Peyer's patch (tissue), 4 donors: ENCODE measurements at regions not wholly inside any gene's neighbourhood (a gene's known extent, or its start where the extent isn't known, plus 50 kb on each side); places are given as distances from the start of the nearest gene placed in this dataset.
"Not testable (repeated sequence)": the region's sequence is repeated elsewhere in the genome, so short reads cannot be mapped to it uniquely, and the experiment has no call there.

Experiments
- DNase-seq, 3 donors: peaks; one replicate each; pipeline ENCODE4 v3.0.0-alpha.2; 2017 to 2019
- H3K27ac ChIP-seq, 4 donors: fragments of 200-600 bp; sonication (generic); one replicate each; pipeline ENCODE4 v1.5.1; 2016 to 2019
- H3K27me3 ChIP-seq, 2 donors: fragments of 200-600 bp; sonication (generic); one replicate each; pipeline ENCODE4 v1.5.1; 2019
- H3K36me3 ChIP-seq, 3 donors: fragments of 200-600 bp; sonication (generic); one replicate each; pipeline ENCODE4 v1.5.1; 2016 to 2019
- H3K4me1 ChIP-seq, 4 donors: fragments of 200-600 bp; sonication (generic); one replicate each; pipeline ENCODE4 v1.5.1; 2016 to 2019
- H3K4me3 ChIP-seq, 4 donors: fragments of 200-600 bp; sonication (generic); 1 replicate in 3 of 4; 2 replicates in 1 of 4; pipeline ENCODE4 v1.5.1; 2016 to 2019; ENCODE audit warnings: mild to moderate bottlenecking in 1 of 4
- H3K9me3 ChIP-seq, 4 donors: fragments of 200-600 bp; sonication (generic); one replicate each; pipeline ENCODE4 v1.5.1; 2016 to 2019; ENCODE audit warnings: mild to moderate bottlenecking in 1 of 4
- CTCF ChIP-seq, 6 experiments: fragments of 450-650 bp in 4 of 6; fragments of 200-600 bp in 2 of 6; sonication (generic) in 1 of 6; IDR thresholded peaks; one replicate each; pipeline ENCODE4 v1.5.1; 2017 to 2019; ENCODE audit warnings: antibody characterized with exemption in 6 of 6, mild to moderate bottlenecking in 3 of 6, moderate library complexity in 1 of 6
- POLR2A ChIP-seq, 2 donors: fragments of 450-650 bp; IDR thresholded peaks; one replicate each; pipeline ENCODE4 v1.5.1; 2017; ENCODE audit warnings: antibody characterized with exemption in 2 of 2, mild to moderate bottlenecking in 2 of 2, moderate library complexity in 2 of 2

DNA sequence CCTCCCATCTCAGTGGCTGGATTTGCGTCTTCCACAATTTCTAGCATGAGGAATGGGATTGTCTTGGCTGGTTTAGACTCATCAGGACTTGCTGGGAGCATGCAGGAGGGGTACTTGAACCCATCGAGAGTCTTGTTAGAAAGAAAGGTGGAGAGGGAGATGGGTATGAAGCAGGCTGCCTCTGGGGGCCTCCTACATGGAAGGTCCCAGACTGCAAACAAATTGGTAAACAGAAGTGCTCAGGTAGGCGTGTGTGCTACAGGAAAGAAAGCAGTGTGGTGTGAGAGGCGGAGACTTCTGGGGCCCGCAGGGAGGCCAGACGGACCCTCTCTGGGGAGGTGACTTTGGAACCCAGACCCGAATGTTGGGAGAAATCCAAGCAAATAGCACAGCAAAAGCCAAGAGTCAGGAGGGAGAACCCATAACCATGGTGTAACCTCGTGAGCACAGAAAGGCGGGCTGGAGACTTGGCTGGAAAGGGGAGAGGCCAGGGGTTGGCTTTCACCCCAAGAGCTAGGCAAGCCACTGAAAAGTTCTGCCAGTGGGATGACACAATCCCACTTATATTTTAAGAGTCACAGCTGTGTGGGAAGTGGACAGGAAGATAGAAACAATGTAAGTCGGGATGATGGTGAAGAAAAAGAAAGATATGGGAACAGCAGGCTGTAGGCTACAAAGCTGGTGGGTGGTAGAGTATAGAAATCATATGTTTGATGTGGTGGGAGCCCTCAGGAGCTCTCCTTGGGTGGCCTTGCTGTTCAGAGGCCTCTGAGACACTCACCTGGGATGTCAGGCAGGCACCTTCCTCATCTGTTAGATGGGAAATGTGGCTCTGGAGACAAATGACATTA, 130.1 kb upstream of the PRR20G start:
- Histone ChIP-seq H3K36me3 (no peaks in the 10 kb centered on the region), H3K4me3 (no peak overlapping the region), H3K4me1 (no peaks in the 10 kb centered on the region), H3K27me3 (peaks cover 0 to 3% of the 10 kb centered on the region in 2 donors), H3K27ac (no peak overlapping the region), H3K9me3 (no peaks in the 10 kb centered on the region)
- DNase-seq = no peak
- TF ChIP-seq POLR2A (IDR thresholded peaks at IDR 0.05) = no peak
- no peak for TF ChIP-seq CTCF (IDR thresholded peaks at IDR 0.05)

DNA sequence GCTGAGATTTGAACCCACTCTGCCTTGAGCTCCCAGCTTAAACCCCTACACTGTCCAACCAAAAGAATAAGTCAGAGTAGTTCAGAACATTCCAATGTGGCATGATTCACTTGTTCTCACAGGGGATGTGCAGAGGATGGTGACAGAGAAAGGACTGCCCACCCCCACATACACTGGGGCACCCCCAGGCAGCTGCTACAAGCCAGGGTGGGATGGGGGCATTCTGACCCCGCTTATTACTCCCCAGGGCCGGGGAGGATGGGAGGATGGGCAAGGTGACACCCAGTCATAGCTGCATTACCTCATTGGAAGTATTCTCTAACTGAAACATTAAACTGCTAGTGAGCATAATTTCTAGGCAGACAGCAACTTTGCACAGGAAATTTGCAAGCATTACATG, 126.0 kb upstream of the PRR20G start:
- Histone ChIP-seq H3K9me3 (no peaks in the 10 kb centered on the region), H3K4me3 (no peak overlapping the region), H3K4me1 (no peaks in the 10 kb centered on the region), H3K36me3 (no peaks in the 10 kb centered on the region), H3K27ac (no peak overlapping the region), H3K27me3 (no peaks in the 10 kb centered on the region)
- no peak for TF ChIP-seq CTCF (IDR thresholded peaks at IDR 0.05)
- TF ChIP-seq POLR2A (IDR thresholded peaks at IDR 0.05) = no peak
- DNase-seq = no peak

DNA sequence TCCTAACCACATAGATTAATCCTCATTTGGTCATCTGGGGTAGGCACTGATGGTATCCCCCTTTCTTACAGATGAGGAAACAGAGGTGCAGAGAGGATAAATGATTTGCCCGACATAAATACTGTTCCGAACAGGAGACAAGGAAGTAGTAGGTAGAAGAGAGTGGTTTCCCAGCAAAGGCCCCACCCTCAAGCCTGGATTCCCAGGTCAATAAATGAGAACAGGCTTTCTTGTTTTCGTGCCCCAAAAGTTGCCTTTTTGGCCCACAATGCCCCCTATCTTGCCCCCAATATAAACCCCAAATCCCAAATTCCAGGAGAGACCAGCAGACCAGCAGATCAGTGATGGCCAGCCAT, 125.5 kb upstream of the PRR20G start:
- H3K27me3 ChIP-seq = no peaks in the 10 kb centered on the region
- no peak overlapping the region for H3K4me3 ChIP-seq
- no peaks in the 10 kb centered on the region for H3K9me3 ChIP-seq
- no peaks in the 10 kb centered on the region for H3K36me3 ChIP-seq
- no peak overlapping the region for H3K27ac ChIP-seq
- H3K4me1 ChIP-seq = no peaks in the 10 kb centered on the region
- no peak for TF ChIP-seq CTCF (IDR thresholded peaks at IDR 0.05)
- no peak for TF ChIP-seq POLR2A (IDR thresholded peaks at IDR 0.05)
- DNase-seq = no peak

DNA sequence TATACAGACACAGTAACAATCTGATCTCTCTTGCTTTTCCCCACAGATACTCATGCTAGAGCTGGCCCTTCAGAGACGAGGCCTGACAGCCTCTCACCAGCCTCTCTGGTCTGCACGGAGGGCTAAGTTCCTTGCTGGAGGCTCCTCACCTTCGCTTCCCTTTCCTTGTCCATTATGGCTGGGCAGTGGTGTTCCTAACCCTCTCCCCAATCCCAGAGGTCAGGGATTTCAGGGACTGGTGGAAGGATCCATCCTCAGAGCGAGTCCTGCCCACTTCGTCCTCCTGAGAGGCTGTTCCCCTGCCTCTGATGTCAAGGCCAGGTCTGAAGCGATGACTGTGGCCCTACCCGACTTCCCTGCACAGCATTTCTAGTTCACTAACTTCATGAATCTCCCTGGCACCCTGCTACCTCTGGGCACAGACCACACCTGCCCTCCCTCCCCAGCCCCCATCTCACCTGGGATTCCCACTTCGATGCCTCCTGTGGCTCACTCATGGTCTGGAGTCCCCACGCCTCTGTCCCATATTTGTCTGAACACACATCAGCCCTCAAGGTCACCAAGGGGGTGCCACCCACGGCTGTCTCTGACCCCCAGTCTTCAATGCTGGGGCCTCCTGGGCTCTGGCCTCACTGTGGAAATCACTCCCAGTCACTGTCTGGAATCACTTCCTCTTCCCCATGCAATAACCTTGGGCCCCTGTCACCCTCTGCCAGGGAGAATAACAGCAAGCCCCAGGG, 124.9 kb upstream of the PRR20G start:
- no peaks in the 10 kb centered on the region for H3K9me3 ChIP-seq
- H3K27me3 ChIP-seq = no peaks in the 10 kb centered on the region
- H3K36me3 ChIP-seq = no peaks in the 10 kb centered on the region
- no peaks in the 10 kb centered on the region for H3K4me1 ChIP-seq
- TF ChIP-seq POLR2A (IDR thresholded peaks at IDR 0.05) (no peak), CTCF (IDR thresholded peaks at IDR 0.05) (no peak)
- H3K4me3 ChIP-seq = no peak overlapping the region
- DNase-seq = peak in 1 of 3 donors; percentile 25
- H3K27ac ChIP-seq = no peak overlapping the region

- not testable (repeated sequence) for H3K27me3 ChIP-seq, DNase-seq
Observed at GRCh38 chr3:127411875-127412274, 124.0 kb upstream of the PRR20G start.

DNA sequence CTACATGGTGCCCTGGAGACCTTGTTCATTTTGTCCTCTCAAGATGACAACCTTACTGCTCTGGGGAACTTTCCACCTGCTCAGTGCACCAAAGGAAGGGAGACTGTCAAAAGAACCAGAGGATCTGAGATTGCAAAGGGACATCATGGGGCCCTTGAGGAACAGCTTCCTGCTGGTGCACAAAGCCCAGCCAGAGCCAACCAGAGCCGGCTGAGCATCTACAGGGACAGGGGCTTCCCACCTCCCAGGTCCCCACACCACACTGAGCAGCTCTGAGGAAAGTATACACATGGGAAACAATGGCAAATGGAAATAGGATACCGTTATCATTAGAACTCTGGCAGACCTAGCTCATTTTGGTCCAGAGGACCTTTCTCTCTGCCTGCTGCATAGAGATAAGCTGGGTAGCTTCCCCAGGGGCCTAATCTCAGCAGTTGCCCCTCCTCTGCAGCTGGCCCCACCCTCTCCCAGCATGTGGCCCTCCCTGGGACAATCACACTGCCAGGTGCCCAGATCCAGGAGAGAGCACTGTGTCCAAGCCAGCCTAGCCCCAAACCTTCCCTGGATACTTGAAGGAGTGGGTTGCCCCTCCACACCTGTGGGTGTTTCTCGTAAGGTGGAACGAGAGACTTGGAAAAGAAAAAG, 123.4 kb upstream of the PRR20G start:
- TF ChIP-seq POLR2A (IDR thresholded peaks at IDR 0.05) (no peak), CTCF (IDR thresholded peaks at IDR 0.05) (no peak)
- H3K27ac ChIP-seq = no peak overlapping the region
- H3K27me3 ChIP-seq = no peaks in the 10 kb centered on the region
- peak in 1 of 3 donors; percentile 8 for DNase-seq
- no peak overlapping the region for H3K4me3 ChIP-seq
- no peaks in the 10 kb centered on the region for H3K9me3 ChIP-seq
- no peaks in the 10 kb centered on the region for H3K36me3 ChIP-seq
- no peaks in the 10 kb centered on the region for H3K4me1 ChIP-seq

More at GRCh38 chr3:127411875-127412274, 124.0 kb upstream of the PRR20G start:
- not testable (repeated sequence) for H3K9me3 ChIP-seq, H3K4me1 ChIP-seq, H3K36me3 ChIP-seq, H3K4me3 ChIP-seq, H3K27ac ChIP-seq
